GM23338 (cell line): ENCODE measurements at regions not wholly inside any gene's neighbourhood (a gene's known extent, or its start where the extent isn't known, plus 50 kb on each side); places are given as distances from the start of the nearest gene placed in this dataset.

Experiments
- CREB1 ChIP-seq: fragments of 250-450 bp; sonication (Bioruptor Pico); IDR thresholded peaks from 2 replicates; pipeline ENCODE4 v1.5.0; 2020; ENCODE audit warnings: low read depth, mild to moderate bottlenecking, moderate library complexity
- ETS1 ChIP-seq: IDR thresholded peaks from 2 replicates; pipeline ENCODE4 v1.6.1; 2016; ENCODE audit warnings: antibody characterized with exemption
- EZH2 ChIP-seq: fragments of 200-600 bp; sonication (generic); IDR thresholded peaks from one replicate; pipeline ENCODE4 v1.8.0; 2017; ENCODE audit warnings: antibody characterized with exemption, mild to moderate bottlenecking, low read depth; ENCODE audit not compliant: unreplicated experiment
- EZH2phosphoT487 ChIP-seq: fragments of 200-600 bp; sonication (generic); IDR thresholded peaks from one replicate; pipeline ENCODE4 v1.8.1; 2018; ENCODE audit warnings: antibody characterized with exemption; ENCODE audit not compliant: unreplicated experiment
- JUNB ChIP-seq: IDR thresholded peaks from one replicate; pipeline ENCODE4 v1.6.1; 2016; ENCODE audit warnings: antibody characterized with exemption; ENCODE audit not compliant: unreplicated experiment
- NANOG ChIP-seq: IDR thresholded peaks from 2 replicates; pipeline ENCODE4 v1.6.1; 2016; ENCODE audit warnings: antibody characterized with exemption, borderline replicate concordance
- POLR2AphosphoS5 ChIP-seq: IDR thresholded peaks from 2 replicates; pipeline ENCODE4 v1.6.1; 2016; ENCODE audit warnings: antibody characterized with exemption, low read depth
- STAT1 ChIP-seq: IDR thresholded peaks from one replicate; pipeline ENCODE4 v1.6.1; 2016; ENCODE audit warnings: antibody characterized with exemption; ENCODE audit not compliant: unreplicated experiment
- ZNF114 ChIP-seq: fragments of 250-450 bp; sonication (Bioruptor Pico); IDR thresholded peaks from 2 replicates; pipeline ENCODE4 v1.5.0; 2020; ENCODE audit warnings: mild to moderate bottlenecking, moderate library complexity
- ZNF331 ChIP-seq: fragments of 250-450 bp; sonication (Bioruptor Pico); IDR thresholded peaks from 2 replicates; pipeline ENCODE4 v1.5.0; 2020; ENCODE audit warnings: low read depth, mild to moderate bottlenecking, moderate library complexity
- TF ChIP-seq, protein P1 (sequence below), 2 experiments: fragments of 200-600 bp in 1 of 2; sonication (generic) in 1 of 2; conservative IDR thresholded peaks; 2 replicates each; pipeline versions ENCODE4 v1.5.1 to v1.6.1; 2016 to 2017; ENCODE audit warnings: antibody characterized with exemption in 2 of 2, low read depth in 2 of 2, mild to moderate bottlenecking in 2 of 2, moderate library complexity in 1 of 2
- TF ChIP-seq, protein P2 (sequence below): IDR thresholded peaks from one replicate; pipeline ENCODE4 v1.6.1; 2018; ENCODE audit warnings: antibody characterized with exemption; ENCODE audit not compliant: unreplicated experiment
- TF ChIP-seq, protein P3 (sequence below): fragments of 250-450 bp; sonication (Bioruptor Pico); IDR thresholded peaks from 2 replicates; pipeline ENCODE4 v1.5.0; 2020; ENCODE audit warnings: mild to moderate bottlenecking, moderate library complexity

- TF ChIP-seq, protein P1, sequence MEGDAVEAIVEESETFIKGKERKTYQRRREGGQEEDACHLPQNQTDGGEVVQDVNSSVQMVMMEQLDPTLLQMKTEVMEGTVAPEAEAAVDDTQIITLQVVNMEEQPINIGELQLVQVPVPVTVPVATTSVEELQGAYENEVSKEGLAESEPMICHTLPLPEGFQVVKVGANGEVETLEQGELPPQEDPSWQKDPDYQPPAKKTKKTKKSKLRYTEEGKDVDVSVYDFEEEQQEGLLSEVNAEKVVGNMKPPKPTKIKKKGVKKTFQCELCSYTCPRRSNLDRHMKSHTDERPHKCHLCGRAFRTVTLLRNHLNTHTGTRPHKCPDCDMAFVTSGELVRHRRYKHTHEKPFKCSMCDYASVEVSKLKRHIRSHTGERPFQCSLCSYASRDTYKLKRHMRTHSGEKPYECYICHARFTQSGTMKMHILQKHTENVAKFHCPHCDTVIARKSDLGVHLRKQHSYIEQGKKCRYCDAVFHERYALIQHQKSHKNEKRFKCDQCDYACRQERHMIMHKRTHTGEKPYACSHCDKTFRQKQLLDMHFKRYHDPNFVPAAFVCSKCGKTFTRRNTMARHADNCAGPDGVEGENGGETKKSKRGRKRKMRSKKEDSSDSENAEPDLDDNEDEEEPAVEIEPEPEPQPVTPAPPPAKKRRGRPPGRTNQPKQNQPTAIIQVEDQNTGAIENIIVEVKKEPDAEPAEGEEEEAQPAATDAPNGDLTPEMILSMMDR (conservative IDR thresholded peaks at IDR 0.05; ENCODE audit: low read depth in 2 of 2) = no peak
- TF ChIP-seq POLR2AphosphoS5 (no peak), EZH2 (no peak), JUNB (no peak), CREB1 (CRISPR knock-in tag) (no peak), EZH2phosphoT487 (no peak), ZNF114 (CRISPR knock-in tag) (no peak), ZNF331 (no peak), ETS1 (no peak), NANOG (no peak), STAT1 (no peak)
- TF ChIP-seq, protein P2, sequence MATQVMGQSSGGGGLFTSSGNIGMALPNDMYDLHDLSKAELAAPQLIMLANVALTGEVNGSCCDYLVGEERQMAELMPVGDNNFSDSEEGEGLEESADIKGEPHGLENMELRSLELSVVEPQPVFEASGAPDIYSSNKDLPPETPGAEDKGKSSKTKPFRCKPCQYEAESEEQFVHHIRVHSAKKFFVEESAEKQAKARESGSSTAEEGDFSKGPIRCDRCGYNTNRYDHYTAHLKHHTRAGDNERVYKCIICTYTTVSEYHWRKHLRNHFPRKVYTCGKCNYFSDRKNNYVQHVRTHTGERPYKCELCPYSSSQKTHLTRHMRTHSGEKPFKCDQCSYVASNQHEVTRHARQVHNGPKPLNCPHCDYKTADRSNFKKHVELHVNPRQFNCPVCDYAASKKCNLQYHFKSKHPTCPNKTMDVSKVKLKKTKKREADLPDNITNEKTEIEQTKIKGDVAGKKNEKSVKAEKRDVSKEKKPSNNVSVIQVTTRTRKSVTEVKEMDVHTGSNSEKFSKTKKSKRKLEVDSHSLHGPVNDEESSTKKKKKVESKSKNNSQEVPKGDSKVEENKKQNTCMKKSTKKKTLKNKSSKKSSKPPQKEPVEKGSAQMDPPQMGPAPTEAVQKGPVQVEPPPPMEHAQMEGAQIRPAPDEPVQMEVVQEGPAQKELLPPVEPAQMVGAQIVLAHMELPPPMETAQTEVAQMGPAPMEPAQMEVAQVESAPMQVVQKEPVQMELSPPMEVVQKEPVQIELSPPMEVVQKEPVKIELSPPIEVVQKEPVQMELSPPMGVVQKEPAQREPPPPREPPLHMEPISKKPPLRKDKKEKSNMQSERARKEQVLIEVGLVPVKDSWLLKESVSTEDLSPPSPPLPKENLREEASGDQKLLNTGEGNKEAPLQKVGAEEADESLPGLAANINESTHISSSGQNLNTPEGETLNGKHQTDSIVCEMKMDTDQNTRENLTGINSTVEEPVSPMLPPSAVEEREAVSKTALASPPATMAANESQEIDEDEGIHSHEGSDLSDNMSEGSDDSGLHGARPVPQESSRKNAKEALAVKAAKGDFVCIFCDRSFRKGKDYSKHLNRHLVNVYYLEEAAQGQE = no peak
- TF ChIP-seq, protein P3, sequence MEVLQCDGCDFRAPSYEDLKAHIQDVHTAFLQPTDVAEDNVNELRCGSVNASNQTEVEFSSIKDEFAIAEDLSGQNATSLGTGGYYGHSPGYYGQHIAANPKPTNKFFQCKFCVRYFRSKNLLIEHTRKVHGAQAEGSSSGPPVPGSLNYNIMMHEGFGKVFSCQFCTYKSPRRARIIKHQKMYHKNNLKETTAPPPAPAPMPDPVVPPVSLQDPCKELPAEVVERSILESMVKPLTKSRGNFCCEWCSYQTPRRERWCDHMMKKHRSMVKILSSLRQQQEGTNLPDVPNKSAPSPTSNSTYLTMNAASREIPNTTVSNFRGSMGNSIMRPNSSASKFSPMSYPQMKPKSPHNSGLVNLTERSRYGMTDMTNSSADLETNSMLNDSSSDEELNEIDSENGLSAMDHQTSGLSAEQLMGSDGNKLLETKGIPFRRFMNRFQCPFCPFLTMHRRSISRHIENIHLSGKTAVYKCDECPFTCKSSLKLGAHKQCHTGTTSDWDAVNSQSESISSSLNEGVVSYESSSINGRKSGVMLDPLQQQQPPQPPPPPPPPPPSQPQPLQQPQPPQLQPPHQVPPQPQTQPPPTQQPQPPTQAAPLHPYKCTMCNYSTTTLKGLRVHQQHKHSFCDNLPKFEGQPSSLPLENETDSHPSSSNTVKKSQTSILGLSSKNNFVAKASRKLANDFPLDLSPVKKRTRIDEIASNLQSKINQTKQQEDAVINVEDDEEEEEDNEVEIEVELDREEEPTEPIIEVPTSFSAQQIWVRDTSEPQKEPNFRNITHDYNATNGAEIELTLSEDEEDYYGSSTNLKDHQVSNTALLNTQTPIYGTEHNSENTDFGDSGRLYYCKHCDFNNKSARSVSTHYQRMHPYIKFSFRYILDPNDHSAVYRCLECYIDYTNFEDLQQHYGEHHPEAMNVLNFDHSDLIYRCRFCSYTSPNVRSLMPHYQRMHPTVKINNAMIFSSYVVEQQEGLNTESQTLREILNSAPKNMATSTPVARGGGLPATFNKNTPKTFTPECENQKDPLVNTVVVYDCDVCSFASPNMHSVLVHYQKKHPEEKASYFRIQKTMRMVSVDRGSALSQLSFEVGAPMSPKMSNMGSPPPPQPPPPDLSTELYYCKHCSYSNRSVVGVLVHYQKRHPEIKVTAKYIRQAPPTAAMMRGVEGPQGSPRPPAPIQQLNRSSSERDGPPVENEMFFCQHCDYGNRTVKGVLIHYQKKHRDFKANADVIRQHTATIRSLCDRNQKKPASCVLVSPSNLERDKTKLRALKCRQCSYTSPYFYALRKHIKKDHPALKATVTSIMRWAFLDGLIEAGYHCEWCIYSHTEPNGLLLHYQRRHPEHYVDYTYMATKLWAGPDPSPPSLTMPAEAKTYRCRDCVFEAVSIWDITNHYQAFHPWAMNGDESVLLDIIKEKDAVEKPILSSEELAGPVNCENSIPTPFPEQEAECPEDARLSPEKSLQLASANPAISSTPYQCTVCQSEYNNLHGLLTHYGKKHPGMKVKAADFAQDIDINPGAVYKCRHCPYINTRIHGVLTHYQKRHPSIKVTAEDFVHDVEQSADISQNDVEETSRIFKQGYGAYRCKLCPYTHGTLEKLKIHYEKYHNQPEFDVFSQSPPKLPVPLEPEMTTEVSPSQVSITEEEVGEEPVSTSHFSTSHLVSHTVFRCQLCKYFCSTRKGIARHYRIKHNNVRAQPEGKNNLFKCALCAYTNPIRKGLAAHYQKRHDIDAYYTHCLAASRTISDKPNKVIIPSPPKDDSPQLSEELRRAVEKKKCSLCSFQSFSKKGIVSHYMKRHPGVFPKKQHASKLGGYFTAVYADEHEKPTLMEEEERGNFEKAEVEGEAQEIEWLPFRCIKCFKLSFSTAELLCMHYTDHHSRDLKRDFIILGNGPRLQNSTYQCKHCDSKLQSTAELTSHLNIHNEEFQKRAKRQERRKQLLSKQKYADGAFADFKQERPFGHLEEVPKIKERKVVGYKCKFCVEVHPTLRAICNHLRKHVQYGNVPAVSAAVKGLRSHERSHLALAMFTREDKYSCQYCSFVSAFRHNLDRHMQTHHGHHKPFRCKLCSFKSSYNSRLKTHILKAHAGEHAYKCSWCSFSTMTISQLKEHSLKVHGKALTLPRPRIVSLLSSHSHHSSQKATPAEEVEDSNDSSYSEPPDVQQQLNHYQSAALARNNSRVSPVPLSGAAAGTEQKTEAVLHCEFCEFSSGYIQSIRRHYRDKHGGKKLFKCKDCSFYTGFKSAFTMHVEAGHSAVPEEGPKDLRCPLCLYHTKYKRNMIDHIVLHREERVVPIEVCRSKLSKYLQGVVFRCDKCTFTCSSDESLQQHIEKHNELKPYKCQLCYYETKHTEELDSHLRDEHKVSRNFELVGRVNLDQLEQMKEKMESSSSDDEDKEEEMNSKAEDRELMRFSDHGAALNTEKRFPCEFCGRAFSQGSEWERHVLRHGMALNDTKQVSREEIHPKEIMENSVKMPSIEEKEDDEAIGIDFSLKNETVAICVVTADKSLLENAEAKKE (CRISPR knock-in tag) = no peak
Measured at GRCh38 chr12:60096727-60097126, 500.9 kb downstream of the SLC16A7 start.
